ENCODE measurements at regions not wholly inside any gene's neighbourhood (a gene's known extent, or its start where the extent isn't known, plus 50 kb on each side); places are given as distances from the start of the nearest gene placed in this dataset.
"Not testable (repeated sequence)": the region's sequence is repeated elsewhere in the genome, so short reads cannot be mapped to it uniquely, and the experiment has no call there.

GRCh38 chr10:64573623-64574325 lies 1052.6 kb downstream of the REEP3 start:
- H3K4me3 ChIP-seq (ENCODE audit: low read depth, low read length) = no peak overlapping the region
- no peak for TF ChIP-seq CTCF (IDR thresholded peaks at IDR 0.05; ENCODE audit: borderline replicate concordance, insufficient read depth, low read depth, low read length)

- H3K4me3 ChIP-seq (ENCODE audit: low read depth, low read length) = no peak overlapping the region
- TF ChIP-seq CTCF (IDR thresholded peaks at IDR 0.05; ENCODE audit: borderline replicate concordance, insufficient read depth, low read depth, low read length) = no peak
Measured at GRCh38 chr10:64574371-64574770, 1053.2 kb downstream of the REEP3 start.

GRCh38 chr10:64576497-64576896 lies 1055.3 kb downstream of the REEP3 start:
- no peak overlapping the region for H3K4me3 ChIP-seq (ENCODE audit: low read depth, low read length)
- TF ChIP-seq CTCF (IDR thresholded peaks at IDR 0.05; ENCODE audit: borderline replicate concordance, insufficient read depth, low read depth, low read length) = no peak

- H3K4me3 ChIP-seq (ENCODE audit: low read depth, low read length) = not testable (repeated sequence)
Measured at GRCh38 chr10:64578757-64579156, 1057.6 kb downstream of the REEP3 start.

- no peak for TF ChIP-seq CTCF (IDR thresholded peaks at IDR 0.05; ENCODE audit: borderline replicate concordance, insufficient read depth, low read depth, low read length)
- no peak overlapping the region for H3K4me3 ChIP-seq (ENCODE audit: low read depth, low read length)
Measured at GRCh38 chr10:64586934-64587503, 1065.8 kb downstream of the REEP3 start.

- H3K4me3 ChIP-seq (ENCODE audit: low read depth, low read length) = no peak overlapping the region
- TF ChIP-seq CTCF (IDR thresholded peaks at IDR 0.05; ENCODE audit: borderline replicate concordance, insufficient read depth, low read depth, low read length) = no peak
Measured at GRCh38 chr10:64594072-64594471, 1072.9 kb downstream of the REEP3 start.

- no peak for TF ChIP-seq CTCF (IDR thresholded peaks at IDR 0.05; ENCODE audit: borderline replicate concordance, insufficient read depth, low read depth, low read length)
- H3K4me3 ChIP-seq (ENCODE audit: low read depth, low read length) = no peak overlapping the region
Measured at GRCh38 chr10:64598600-64598999, 1077.4 kb downstream of the REEP3 start.

Measured in GM12875 (cell line).